ENCODE measurements at regions not wholly inside any gene's neighbourhood (a gene's known extent, or its start where the extent isn't known, plus 50 kb on each side); places are given as distances from the start of the nearest gene placed in this dataset.

DNA sequence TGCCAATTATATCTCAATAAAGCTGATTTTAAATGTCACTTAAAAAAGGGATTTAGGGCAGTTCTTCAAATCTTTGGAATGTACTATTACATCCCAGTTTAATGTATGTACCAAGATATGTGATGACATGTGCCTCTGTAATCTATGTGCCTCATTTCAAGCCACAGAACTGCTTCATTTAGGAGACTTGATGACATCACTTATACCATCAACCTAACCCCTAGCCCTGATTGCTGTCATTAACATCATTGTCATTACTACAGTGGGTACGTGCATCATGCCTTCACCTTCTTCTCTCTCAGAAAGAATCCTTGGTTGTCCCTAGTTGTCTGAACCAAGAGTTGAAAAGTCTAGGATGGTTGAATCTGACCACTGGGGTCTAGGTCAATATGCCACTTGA, 134.3 kb upstream of the RAB11FIP2 start:
- DNase-seq (ENCODE audit: low read depth) = no peak
- H3K4me3 ChIP-seq (replicated peaks; ENCODE audit: low read depth, low read length) = no peak overlapping the region
- TF ChIP-seq, protein P1, sequence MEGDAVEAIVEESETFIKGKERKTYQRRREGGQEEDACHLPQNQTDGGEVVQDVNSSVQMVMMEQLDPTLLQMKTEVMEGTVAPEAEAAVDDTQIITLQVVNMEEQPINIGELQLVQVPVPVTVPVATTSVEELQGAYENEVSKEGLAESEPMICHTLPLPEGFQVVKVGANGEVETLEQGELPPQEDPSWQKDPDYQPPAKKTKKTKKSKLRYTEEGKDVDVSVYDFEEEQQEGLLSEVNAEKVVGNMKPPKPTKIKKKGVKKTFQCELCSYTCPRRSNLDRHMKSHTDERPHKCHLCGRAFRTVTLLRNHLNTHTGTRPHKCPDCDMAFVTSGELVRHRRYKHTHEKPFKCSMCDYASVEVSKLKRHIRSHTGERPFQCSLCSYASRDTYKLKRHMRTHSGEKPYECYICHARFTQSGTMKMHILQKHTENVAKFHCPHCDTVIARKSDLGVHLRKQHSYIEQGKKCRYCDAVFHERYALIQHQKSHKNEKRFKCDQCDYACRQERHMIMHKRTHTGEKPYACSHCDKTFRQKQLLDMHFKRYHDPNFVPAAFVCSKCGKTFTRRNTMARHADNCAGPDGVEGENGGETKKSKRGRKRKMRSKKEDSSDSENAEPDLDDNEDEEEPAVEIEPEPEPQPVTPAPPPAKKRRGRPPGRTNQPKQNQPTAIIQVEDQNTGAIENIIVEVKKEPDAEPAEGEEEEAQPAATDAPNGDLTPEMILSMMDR (IDR thresholded peaks at IDR 0.05; ENCODE audit: low read length, missing control alignments) = no peak

DNA sequence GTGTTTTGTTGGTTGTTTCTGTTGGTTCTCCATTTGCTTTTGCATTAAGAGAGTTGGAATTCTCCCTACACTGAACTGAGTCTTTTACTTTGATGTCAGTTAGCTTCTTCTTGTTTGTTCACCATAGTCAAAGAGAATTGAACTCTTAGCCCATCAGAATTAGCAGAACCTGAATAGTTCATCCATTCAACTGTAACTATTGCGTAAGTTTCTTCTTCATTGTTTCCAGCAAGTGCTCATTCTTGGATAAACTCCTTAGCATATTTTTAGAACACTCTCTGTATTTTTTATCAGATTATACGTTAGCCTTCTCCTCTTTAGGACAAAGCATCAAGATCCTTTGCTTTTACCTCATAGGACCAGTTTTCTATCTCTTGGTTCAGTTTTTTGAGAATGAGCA, 128.4 kb upstream of the RAB11FIP2 start:
- no peak overlapping the region for H3K4me3 ChIP-seq (replicated peaks; ENCODE audit: low read depth, low read length)
- DNase-seq (ENCODE audit: low read depth) = no peak
- TF ChIP-seq, protein P1 (IDR thresholded peaks at IDR 0.05; ENCODE audit: low read length, missing control alignments) = no peak

DNA sequence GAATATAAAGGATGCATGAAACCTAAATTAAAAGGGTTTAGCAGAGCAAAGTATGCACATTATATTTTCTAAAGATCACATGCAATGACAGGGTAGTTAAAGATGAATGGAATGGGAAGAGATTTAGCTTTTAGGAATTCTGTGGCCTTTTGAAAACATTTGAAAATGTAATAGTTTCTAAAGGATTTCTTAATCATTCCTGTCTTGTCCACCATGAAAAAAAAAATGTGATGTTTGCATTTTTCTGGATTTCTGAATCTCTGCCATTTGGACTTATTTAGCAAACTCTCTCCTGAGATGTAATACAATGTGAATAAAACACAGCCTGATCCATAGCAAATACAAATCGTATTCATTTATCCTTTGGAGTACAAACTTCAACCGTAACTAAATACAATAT, 126.6 kb upstream of the RAB11FIP2 start:
- DNase-seq (ENCODE audit: low read depth) = no peak
- H3K4me3 ChIP-seq (replicated peaks; ENCODE audit: low read depth, low read length) = no peak overlapping the region
- TF ChIP-seq, protein P1 (IDR thresholded peaks at IDR 0.05; ENCODE audit: low read length, missing control alignments) = no peak

DNA sequence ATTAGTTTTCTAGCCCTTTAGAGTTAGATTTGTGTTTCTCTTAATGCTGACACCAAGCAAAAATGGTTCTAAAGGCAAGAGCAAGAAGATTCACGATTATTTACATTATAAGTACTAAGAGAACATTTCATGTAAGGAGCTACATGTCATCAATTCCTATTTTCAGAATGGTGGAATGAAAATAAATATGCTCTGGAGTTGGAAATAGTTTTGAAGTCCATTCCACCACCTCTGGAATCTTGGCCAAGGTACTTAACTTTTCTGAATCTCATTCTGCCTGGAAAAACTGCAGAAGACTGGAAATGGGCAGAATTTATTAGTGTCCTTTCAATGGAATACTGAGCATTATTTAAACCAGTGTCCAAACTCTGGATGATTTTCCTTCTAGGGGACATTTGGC, 125.1 kb upstream of the RAB11FIP2 start:
- TF ChIP-seq, protein P1 (IDR thresholded peaks at IDR 0.05; ENCODE audit: low read length, missing control alignments) = no peak
- no peak overlapping the region for H3K4me3 ChIP-seq (replicated peaks; ENCODE audit: low read depth, low read length)
- DNase-seq (ENCODE audit: low read depth) = no peak

DNA sequence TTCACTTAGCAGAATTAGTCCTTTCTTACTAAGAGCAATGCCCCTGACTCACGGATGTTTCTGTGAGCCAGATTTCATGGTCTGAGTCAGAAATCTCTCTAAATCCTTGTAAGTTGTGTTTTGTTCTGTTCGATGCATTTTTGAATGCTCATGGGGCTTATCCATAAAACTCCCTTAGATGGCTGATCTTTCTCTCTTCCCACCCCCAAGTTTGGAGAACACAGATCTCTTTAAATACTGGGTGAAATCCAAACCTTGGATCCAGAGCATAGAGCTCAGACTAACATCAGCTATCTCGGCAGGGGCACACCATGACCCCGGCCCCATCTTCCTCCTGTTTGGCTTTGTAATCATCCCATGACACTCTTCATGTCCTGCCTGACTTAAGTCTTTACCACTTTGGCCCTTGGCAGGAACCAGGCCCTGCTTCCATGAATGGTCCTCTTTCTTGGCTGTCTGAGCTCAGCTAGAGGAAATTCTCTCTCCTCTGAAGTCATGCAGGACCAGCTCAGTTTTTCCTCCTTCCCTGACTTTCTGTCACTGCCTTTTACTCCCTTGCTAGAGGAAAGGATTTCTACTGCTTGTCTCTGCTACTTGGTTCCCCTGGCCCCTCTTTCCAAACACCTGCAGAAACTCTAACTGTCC, 120.4 kb upstream of the RAB11FIP2 start:
- TF ChIP-seq, protein P1 (IDR thresholded peaks at IDR 0.05; ENCODE audit: low read length, missing control alignments) = no peak
- H3K4me3 ChIP-seq (replicated peaks; ENCODE audit: low read depth, low read length) = no peak overlapping the region
- DNase-seq (ENCODE audit: low read depth) = no peak

DNA sequence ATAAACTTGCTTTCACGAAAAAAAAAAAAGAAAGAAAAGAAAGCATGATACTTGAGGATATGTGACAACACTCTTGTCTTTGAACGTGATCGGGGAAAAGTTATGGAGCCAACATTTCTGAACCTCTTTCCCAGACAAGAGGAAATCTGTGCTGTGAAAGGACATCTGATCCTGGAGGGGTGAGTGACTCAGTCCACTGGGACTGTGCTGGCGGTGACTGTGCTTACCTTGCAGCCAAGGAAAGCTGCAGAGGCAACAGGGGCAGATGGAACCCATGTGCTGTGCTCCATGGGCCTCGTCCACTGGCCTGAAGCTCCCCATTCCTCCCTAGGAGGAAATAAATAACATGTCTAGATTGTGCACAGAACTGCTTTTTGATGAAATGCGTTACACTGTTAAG, 116.5 kb upstream of the RAB11FIP2 start:
- no peak for DNase-seq (ENCODE audit: low read depth)
- TF ChIP-seq, protein P1 (IDR thresholded peaks at IDR 0.05; ENCODE audit: low read length, missing control alignments) = no peak
- no peak overlapping the region for H3K4me3 ChIP-seq (replicated peaks; ENCODE audit: low read depth, low read length)
